Epithelial cell of esophagus (primary cell): ENCODE measurements at regions not wholly inside any gene's neighbourhood (a gene's known extent, or its start where the extent isn't known, plus 50 kb on each side); places are given as distances from the start of the nearest gene placed in this dataset.

Experiments
- DNase-seq: peaks from one replicate; pipeline ENCODE4 v3.0.0; 2010; ENCODE audit warnings: low read depth
- H3K4me3 ChIP-seq: 2 replicates; pipeline ENCODE4 v1.5.1; 2011; ENCODE audit warnings: mild to moderate bottlenecking, low read length, control low read depth
- TF ChIP-seq, protein P1 (sequence below): IDR thresholded peaks from 2 replicates; pipeline ENCODE4 v1.5.1; 2011; ENCODE audit warnings: low read depth, mild to moderate bottlenecking, low read length, control low read depth, inconsistent platforms; ENCODE audit not compliant: insufficient read depth; ENCODE audit errors: missing control alignments

DNA sequence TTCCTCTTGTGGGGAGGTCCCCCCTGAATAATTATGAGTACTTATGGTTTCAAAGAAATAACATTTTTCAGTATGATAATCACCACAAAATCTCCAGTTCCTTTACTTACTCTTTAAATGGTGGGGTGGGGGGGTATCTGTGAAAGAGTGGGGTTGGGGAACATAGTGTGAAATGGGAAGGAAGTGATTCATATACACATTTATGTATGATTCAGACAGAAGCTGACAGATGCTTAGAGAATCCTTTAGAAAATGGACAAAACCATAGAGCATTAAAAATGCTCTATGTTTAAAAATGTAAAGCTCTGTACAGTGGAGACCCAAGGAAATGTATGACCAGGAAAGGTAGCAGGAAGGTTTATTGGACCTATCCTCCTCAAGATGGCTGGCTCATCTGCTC is 267.5 kb upstream of the GRIA1 start:
- TF ChIP-seq, protein P1, sequence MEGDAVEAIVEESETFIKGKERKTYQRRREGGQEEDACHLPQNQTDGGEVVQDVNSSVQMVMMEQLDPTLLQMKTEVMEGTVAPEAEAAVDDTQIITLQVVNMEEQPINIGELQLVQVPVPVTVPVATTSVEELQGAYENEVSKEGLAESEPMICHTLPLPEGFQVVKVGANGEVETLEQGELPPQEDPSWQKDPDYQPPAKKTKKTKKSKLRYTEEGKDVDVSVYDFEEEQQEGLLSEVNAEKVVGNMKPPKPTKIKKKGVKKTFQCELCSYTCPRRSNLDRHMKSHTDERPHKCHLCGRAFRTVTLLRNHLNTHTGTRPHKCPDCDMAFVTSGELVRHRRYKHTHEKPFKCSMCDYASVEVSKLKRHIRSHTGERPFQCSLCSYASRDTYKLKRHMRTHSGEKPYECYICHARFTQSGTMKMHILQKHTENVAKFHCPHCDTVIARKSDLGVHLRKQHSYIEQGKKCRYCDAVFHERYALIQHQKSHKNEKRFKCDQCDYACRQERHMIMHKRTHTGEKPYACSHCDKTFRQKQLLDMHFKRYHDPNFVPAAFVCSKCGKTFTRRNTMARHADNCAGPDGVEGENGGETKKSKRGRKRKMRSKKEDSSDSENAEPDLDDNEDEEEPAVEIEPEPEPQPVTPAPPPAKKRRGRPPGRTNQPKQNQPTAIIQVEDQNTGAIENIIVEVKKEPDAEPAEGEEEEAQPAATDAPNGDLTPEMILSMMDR: no peak

DNA sequence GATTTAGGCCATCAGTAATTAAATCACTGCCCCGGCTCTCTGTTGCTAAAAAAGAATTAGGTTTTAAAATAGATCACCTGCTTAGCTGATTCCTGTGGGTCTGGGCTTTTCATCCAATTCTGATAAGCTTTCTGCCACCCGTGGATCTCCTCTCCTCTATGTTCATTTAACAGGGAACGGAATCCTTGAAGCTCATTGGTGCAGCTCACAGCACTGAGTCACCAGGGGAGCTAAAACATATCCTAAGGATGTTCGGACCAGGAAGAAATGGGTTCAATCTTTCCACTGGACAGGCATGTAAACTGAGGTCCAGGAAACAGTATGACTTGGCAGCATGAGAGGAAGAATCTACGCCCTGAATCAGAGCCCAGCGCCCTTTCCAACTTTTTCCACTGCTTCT is 267.1 kb upstream of the GRIA1 start:
- TF ChIP-seq, protein P1: no peak
- no peak overlapping the region for H3K4me3 ChIP-seq
- no peak for DNase-seq

More for the DNA sequence above, 267.5 kb upstream of the GRIA1 start:
- no peak overlapping the region for H3K4me3 ChIP-seq
- DNase-seq: peak; percentile 29

DNA sequence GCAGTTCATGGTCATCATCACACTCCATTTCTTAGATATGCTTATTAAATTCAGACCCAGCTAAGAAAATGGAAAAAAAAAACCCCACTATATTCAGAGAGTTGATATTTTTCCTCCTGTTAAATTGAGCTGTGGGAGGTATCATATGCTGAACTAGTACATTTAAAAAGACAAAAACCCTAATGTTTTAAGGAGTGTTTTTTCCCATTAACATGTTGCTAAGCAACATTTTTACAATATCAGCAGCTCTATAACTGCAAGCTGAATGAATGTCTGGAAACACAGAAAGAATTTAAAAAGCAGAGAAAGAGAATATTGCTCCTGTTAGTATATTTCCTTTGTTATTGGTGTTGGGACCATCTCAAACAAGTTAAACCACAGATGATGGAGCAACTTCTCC is 265.8 kb upstream of the GRIA1 start:
- no peak overlapping the region for H3K4me3 ChIP-seq
- DNase-seq: no peak
- TF ChIP-seq, protein P1: no peak

DNA sequence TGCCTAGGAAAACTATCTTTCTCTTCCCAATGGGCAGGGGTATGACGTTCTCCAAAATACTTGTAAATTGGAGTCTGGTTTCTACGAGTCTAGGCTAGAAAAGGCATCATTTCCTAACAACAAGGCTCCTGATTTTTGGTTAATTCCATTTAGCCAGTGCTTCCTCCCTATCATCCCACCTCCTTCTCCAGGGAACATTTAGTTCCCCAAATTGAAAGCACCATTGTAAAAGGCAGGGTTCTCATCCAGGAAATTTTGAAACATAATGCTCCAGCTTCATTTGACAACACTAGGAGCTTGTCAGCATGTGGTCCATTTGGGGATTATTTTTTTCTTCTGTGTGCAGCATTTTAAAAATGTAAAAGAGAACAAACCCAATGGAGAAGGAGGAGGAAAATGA is 256.5 kb upstream of the GRIA1 start:
- no peak for DNase-seq
- TF ChIP-seq, protein P1: no peak

DNA sequence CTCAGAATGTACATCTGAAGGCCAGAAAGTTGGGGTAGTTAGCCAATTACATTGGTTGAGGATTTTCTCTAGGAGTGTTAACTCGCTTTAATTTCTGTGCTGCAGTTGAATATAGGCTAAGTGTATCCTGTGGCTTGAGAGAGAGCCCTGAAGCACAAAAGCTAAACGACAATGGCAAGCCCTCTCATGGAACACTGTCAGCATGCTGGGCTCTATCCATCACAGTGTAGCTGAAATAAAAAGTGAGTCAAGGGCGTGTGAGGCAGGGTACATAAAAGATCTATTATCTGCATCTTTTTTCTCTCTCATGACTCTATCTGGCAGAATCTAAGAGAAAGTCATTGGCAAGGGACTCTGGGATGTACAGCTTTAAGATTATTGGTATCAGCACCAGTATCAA is 254.2 kb upstream of the GRIA1 start:
- TF ChIP-seq, protein P1: no peak
- no peak overlapping the region for H3K4me3 ChIP-seq
- no peak for DNase-seq

More for the DNA sequence above, 256.5 kb upstream of the GRIA1 start:
- no peak overlapping the region for H3K4me3 ChIP-seq

DNA sequence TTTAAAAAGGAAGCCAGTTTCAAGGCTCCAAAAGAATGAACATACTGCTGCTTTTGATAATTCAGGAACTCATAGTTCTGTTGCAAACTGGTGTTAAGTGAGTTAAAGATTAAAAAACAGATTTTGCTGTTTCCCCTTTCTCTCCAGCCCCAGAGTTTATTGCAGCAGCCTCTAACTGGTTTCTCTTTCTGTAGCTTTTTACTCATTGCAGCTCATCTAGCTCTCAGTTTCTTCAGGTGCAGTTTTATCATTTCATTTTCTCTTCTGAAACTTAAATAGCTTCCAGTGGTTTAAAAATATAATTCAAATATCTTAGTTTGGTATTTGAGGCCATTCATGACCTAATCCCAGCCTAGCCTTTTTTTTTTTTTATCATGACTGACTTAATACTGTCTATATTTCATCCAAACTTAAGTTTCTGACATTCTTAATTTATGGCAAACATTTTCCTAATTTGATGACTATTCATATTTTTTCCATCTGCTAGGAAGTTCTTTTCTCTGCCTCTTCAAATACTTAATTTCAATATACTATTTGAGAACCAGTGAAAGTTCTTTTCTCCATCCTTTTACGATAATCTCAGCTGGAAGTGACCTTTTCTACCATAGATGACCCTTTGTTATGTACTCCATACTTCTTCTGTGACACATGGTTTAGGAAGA is 252.7 kb upstream of the GRIA1 start:
- no peak overlapping the region for H3K4me3 ChIP-seq
- no peak for DNase-seq
- TF ChIP-seq, protein P1: no peak

DNA sequence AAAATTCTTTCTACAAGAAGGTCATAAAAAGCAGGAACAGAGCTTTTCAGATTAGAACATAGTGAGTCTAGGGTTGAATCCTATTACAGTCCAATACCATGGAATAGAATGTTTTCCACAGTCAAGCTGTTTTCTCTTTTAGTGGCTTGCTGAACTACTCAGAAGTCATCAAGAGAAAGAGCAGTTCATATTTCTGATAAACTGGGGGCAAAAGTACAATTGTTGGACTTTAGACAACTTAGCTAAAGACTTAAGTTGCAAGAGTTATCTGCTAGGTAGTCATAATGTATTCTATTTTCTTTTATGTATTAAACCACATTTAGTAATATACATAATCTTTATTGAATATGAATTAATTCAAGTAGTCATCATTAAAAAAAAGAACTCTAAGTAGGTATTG is 233.1 kb upstream of the GRIA1 start:
- DNase-seq: no peak
- TF ChIP-seq, protein P1: no peak
- no peak overlapping the region for H3K4me3 ChIP-seq
